Medulla oblongata (tissue), 1 donor: ENCODE measurements at regions not wholly inside any gene's neighbourhood (a gene's known extent, or its start where the extent isn't known, plus 50 kb on each side); places are given as distances from the start of the nearest gene placed in this dataset.
A peak's percentile ranks its signal among the peaks of the same experiment; 100 is the strongest.
"Not testable (repeated sequence)": the region's sequence is repeated elsewhere in the genome, so short reads cannot be mapped to it uniquely, and the experiment has no call there.

Experiments used
- DNase-seq: peaks from one replicate; pipeline ENCODE4 v3.0.0-alpha.2; 2015; ENCODE audit errors: extremely low spot score

DNA sequence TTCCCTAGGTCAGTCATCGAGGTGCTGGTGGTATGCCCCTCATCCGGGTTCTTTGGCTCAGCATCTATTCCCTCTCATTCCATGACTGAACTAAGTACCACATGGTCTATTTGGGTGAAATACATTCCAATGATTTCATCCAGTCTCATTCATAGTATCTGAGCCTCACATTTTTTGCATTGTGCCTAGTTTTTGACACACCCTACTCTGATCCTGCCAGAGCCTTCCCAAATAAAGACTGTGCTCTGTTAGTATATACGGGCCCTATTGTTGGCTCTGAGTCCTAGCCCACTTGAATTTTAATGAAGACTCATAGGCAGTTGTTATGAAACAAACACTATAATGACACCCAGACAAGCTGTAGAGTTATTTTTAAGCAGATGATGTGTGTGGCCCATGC lies 740.7 kb downstream of the CETN3 start:
- no peak for DNase-seq

DNA sequence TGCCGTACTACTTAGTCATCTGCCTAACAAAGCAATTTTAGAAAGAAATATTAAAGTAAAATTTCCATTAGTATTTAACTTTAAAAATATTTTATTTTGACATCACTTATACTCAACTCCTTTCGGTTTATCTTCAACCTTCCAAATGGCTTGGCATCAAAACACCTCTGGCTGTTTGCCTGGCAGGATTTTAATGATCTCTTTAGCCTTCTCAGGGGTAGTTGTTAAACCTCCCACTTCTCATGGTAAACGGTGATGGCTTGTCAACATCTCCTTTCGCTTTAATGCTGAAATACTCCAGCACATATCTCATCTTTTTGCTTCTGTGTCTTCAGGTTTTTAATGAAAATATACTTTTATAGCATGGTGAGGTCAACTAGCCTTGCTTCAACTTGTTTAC lies 747.1 kb downstream of the CETN3 start:
- DNase-seq: no peak

DNA sequence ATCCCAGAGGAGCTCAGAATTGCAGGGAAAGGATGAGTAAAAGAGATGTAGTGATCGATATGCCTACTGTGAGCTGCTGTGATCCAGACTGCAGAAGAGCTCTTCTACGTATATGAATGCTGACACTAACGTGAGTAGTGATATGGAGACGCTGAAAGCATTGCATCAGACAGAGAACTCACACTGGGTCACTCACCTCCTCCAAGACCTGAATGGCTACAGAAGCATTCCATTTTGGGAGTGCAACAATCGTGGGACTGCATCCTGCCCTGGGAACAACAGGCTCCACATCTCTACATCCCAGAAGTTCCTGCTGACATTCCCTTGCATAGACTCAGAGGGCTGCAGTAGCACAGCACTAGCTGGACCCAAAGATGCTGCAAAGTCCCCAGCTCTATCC lies 755.9 kb upstream of the MEF2C start:
- no peak for DNase-seq

DNA sequence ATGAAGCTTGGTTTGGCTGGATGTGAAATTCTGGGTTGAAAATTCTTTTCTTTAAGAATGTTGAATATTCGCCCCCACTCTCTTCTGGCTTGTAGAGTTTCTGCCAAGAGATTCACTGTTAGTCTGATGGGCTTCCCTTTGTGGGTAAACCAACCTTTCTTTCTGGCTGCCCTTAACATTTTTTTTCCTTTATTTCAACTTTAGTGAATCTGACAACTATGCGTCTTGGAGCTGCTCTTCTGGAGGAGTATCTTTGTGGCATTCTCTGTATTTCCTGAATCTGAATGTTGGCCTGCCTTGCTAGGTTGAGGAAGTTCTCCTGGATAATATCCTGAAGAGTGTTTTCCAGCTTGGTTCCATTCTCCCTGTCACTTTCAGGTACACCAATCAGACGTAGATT lies 751.2 kb upstream of the MEF2C start:
- not testable (repeated sequence) for DNase-seq

DNA sequence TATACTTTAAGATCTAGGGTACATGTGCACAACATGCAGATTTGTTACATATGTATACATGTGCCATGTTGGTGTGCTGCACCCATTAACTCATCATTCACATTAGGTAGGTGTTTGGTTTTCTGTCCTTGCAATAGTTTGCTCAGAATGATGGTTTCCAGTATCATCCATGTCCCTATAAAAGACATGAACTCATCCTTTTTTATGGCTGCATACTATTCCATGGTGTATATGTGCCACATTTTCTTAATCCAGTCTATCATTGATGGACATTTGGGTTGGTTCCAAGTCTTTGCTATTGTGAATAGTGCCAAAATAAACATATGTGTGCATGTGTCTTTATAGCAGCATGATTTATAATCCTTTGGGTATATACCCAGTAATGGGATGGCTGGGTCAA lies 747.1 kb upstream of the MEF2C start:
- DNase-seq: not testable (repeated sequence)

DNA sequence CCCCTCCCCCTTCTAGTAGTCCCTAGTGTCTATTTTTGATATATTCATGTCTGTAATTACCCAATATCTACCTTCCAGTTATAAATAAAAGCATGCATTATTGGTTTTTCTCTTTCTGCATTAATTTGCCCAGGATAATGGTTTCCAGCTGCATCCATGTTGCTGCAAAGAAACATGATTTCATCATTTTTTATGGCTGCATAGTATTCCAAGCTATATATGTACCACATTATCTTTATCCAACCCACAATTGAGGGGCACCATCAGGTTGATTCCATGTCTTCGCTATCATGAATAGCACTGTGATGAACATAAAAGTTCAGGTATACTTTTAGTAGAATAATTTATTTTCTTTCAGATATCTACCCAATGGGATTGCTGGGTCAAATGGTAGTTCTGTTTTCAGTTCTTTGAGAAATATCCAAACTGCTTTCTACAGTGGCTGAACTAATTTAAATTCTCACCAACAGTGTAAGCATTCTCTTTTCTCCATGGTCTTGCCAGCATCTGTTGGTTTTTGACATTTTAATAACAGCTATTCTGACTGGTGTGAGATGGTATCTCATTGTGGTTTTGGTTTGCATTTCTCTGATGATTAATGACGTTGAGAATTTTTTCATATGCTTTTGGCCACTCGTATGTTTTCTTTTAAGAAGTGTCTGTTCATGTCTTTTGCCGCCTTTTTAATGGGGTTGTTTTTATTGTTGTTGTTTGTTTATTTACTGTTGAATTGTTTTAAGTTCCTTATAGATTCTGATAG lies 746.1 kb upstream of the MEF2C start:
- DNase-seq: no peak

DNA sequence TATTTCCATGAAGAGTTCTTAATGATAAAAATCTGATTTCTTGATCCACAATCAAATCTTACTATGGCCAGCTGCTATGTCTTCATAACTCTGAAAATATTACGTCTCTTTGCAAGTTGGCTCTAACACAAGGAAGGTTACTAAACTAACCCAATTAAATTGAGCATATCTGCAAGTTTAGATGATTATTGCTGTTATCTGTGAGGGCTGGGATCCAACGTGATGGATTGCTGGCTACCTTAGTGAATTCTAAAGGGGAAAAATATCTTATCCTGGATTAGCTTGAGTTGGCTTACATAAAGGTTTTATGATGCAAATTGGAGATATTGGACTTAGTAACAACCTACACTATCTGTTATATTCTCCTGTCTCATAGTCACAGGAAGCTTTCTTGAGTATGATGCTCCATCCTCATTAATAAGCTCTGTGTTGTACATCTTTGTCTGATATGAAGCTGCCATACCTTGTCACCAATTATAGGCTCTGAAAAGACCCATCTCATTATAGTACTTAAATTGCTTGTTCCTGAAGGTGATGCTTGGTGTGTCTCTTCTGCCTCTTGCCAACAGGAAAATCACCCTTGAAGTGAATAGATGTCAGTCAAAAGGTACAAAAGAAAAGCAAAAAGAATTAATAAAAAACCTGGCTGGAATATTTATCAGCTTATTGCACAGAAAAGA lies 733.0 kb upstream of the MEF2C start:
- DNase-seq: no peak

DNA sequence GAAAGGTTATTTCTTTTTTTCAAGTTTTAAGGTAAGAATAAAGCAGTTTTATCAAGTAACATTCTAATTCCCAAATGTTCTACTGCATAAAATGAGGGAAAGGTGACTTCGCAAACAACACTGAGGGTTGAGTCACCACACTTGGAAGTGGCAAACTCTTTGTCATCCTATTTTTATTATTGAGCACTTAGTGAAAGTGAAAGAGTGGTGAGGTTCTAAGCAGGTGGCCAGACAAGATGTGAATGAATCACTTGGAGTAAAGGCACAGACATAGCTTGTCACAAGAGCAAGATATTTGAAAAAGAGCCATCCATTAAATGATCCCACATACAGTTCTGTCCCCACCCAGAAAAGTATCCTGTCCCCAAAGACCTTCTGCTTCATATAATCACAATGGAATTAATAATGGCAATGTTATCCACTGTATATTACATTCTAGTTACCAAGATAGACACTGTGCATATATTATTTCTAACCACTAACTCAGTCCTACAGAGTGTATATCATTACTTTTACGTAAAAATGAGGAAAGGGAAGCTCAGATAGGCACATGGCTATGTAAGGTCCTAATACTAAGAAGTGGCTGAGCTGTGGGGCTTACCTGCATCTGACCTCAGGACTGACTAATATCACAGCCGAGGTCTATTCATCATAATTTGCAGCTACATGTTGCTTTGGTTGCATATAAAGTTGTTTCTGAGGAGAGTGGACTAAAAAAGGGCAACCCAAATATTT lies 730.4 kb upstream of the MEF2C start:
- DNase-seq: no peak

DNA sequence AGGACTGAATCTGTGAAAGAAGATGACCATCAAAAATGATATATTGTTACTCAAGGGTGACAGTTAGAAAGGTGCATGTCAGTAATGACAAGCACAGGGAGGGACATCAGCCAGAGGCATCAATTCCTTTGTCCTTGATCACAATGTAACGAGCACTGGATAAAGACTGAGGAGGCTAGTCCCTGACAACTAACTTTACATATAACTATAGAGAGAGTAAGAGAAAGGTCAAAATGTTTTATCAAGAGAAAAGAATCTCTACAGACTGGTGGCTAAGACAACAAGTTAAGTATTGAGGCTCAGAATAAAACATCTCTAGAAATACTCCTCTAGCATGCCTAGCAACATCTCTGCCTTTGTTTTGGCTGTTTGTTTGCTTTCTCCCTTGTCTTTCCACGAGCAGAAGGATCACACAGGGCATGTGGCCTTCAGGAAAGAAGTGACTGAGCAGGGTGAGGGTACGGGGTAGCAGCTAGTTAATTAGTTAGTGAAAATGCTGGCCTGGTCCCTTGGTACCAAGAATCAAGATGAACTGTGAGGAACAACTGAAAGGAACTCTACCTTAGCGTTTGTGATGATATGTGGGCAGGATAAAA lies 724.1 kb upstream of the MEF2C start:
- no peak for DNase-seq

DNA sequence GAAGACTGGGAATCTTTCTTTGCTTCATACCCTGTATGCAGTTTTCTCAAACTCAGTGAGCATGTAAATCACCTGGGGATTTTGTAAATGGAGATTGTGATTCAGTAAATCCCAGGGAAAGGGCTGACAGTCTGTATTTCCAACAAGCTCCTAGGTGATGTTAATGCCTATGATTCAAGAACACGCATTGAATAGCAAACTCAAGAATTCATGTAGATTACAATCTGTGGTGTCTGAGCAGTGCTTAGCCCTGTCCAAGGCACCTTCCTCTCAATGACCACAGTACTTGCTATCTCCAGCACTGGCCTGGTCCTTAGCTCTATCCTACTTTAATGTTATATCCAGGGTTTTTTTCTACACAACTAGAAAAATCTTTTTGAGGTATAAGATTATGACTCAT lies 721.4 kb upstream of the MEF2C start:
- DNase-seq: no peak

DNA sequence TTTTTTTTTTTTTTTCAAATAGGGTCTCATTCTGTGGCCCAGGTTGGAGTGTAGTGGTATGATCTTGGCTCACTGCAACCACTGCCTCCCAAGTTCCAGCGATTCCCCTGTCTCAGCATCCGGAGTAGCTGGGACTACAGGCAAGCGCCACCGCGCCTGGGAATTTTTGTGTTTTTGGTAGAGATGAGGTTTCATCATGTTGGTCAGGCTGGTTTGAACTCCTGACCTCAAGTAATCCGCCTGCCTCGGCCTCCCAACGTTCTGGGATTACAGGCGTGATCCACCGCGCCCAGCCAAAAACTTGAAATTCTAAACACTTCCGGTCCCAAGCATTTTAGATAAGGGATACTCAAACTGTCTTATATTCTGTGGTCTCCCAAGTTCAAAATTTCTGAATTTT lies 718.9 kb upstream of the MEF2C start:
- no peak for DNase-seq

DNA sequence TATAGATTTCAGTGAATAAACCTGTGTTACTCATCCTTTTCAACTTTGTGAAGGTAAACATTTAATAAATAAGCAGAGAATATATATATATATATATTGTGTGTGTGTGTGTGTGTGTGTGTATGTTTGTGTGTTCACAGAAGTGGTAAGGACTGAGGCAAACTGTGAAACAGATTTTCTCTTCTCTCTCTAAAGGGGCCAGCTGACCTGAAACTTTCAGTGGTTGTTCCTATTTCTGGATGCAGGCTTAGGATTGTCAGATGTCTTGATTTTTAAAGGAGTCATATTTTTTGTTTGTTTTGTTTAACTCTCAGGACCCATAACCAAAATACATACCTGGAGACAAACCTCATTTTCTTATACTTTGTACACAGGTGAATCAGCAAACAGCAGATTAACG lies 714.9 kb upstream of the MEF2C start:
- DNase-seq: peak; percentile 13

DNA sequence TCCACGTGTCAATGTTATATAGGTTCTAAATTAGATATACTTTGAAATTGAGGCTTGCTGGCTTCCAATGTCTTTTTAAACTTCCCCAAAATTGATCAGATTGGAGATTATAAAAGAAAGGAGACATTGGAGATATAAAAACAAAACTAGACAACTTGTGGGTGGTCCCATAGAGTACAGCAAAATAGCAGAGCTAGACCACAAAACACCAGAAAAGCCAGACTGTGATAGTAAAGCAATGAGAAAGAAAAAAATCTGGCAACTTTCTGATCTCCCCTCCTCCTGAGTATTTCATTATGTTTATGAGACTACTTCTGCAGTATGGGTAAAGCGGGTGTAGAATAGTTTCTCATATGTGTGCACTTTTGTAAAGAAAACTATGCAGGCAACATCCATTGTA lies 713.8 kb upstream of the MEF2C start:
- no peak for DNase-seq

DNA sequence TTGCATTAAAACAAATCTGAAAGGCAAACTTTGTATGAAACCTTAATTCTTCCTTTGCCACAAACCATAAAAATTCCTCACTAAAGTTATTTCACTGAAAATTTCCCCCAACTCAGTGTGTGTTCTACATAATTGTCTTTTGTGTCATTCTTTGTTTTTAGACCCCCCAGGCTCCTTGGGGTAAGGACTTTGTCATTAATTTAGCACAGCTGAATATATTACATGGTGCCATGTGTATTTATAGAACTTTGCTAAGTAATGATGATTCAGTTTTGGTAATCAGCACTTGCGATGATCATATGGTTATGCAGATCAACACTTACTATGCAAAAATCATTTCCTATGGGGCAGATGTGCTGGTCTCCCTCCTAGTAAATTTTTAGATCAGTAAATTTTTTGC lies 712.1 kb upstream of the MEF2C start:
- DNase-seq: no peak

DNA sequence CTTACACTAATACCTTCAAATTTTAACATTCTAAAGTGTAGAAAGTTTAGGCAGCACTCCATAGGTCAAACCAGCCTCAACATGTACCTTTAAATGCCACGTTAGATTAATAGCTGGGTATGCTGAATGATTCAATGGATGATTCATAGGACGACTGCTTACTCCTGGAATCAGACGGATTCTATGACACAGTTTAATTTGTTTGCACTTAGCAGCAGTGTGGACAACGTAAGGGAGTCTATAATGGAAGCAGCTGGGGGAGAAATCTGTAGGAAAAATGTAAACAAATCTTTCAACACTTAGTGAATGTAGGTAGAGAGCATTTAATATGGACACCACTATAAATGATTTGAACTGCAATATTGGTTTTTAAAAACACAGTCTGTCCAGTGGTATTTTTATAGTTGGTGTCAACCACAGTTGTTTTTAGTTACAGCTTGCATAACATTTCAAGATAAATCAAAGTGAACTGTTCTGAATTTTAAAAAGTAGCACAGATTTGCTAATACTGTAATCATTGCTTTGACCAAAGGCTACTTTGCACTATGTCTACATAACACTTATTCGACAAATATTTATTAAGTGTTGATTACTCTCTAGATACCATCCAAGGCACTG lies 701.5 kb upstream of the MEF2C start:
- DNase-seq: no peak

DNA sequence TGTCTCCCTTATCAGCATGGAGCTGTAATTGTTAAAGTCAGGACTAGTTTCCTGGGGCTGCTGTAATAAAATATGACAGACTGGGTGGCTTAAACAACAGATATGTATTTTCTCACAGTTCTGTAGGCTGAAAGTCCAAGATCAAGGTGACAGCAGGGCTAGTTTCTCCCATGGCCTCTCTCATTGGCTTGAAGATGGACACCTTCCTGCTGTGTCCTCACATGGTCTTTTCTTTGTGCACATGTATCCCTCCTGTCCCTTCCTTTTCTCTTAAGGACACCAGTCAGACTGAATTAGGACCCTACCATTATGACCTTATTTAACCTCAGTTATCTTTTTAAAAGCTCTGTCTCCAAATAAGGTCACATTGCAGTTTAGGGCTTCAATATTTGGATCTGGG lies 700.5 kb upstream of the MEF2C start:
- DNase-seq: no peak

DNA sequence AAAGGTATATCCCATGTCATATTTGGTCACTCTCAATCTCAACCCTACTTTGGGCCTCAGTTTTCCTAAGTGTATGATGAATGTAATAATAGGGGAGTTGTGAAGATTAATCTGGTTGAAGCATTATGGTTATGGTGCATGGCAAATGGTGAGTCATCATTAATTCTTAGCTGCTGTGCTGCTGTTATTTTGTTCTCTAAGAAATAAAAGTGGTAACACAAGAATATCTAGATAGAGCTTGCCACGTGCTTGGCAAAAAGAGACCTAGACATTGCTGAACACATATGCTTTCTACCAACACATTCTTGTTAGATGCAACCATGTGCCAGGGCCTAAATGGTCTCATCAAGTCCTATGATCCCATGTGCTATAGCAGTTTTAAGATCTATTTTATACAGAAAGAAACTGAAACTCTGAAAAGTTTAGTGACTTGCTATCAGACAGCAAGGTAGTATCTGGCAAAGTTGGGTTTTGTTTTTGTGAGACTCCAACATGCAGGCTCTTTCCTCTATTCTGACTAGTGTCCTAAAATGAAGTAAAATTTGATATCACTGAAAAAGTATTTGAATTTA lies 699.9 kb upstream of the MEF2C start:
- no peak for DNase-seq

DNA sequence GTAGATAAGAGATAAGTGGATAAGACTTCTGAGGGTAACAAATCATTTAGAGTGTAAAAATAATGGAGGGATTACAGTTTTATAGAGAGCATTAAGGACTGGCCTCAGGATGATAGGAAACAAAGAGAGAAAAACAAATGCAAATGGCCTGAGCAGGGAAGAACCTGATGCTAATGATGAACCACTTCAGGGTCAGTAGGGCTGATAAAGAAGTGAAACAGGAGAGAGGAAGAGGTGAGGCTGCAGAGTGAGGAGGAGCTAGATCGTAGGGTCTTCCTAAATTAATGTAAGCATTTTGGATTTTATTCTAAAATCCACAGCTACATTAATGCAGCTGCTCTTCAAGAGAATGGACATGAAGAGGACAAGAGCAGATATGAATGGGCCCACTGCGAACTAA lies 698.0 kb upstream of the MEF2C start:
- no peak for DNase-seq

DNA sequence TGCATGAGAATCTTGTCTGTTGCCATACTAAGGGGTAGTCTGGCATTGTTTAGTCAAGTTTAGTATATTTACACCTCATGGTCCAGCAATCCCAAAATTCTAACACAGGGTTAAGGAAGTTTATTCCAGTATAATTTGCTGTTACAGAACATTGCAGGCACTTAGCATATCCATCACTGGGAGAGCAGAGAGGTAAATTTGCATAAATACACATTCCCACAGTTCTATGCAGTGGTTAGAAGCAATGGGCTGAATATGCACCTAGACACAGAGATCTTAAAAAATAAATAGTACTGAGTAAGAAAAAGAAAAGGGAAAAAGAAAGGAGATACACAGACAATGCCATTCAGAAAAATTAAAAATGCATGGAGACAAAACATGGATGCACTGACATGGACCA lies 692.3 kb upstream of the MEF2C start:
- no peak for DNase-seq

DNA sequence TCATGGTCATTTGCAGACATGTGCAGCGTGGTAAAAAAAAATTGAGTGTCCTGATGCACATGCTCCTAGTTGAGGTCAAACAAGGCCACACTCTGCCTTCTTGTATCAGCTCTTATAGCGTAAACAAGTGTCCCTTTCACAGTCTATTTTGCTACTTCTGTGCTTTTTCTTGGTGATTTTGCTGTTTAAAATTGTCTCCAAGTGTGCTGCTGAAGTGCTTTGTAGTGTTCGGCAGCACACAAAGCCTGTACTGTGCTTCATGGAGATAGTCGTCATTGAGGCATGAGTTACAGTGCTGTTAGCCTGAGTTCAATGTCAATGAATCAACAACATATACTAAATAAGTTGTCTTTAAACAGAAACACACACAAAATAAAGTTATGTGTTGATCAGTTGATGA lies 690.4 kb upstream of the MEF2C start:
- DNase-seq: peak; percentile 51

DNA sequence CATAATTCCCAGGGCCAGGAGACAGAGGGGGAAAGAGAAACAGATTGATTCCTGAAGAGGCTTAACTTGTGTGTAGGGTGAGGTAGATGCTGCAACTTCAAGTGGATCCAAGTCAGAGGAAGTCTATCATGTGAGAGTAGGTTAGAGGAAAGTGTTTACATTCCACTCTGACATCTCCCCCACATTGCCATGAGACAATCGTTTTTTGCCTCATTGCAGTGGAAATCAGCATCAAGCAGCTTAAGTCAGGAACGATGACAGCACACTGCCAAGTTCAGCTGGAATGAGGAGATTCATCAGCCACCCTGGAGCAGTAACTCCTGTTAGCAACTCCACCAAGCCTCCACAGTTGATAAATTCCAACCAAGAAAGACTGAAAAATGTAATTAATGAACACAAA lies 689.7 kb upstream of the MEF2C start:
- peak; percentile 4 for DNase-seq

DNA sequence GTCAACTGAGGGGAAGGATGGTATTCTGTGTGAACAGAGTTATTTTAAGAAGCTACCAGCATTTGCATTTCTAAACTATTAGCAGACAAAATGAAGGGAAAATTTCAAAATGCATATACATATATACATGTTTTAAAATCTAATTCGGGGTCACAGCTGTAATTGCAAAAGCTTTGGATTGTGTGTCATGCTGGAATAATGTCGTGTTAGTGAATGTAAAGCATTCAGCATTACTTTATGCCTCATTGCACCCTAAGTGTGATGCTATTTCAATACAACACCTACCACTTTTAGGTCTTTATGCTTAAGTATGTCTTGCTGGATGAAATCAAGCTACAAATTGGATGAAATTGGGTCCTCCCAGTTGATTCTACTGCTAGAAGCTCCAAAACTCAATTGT lies 687.6 kb upstream of the MEF2C start:
- DNase-seq: no peak
